ENCODE measurements at regions not wholly inside any gene's neighbourhood (a gene's known extent, or its start where the extent isn't known, plus 50 kb on each side); places are given as distances from the start of the nearest gene placed in this dataset.

DNA sequence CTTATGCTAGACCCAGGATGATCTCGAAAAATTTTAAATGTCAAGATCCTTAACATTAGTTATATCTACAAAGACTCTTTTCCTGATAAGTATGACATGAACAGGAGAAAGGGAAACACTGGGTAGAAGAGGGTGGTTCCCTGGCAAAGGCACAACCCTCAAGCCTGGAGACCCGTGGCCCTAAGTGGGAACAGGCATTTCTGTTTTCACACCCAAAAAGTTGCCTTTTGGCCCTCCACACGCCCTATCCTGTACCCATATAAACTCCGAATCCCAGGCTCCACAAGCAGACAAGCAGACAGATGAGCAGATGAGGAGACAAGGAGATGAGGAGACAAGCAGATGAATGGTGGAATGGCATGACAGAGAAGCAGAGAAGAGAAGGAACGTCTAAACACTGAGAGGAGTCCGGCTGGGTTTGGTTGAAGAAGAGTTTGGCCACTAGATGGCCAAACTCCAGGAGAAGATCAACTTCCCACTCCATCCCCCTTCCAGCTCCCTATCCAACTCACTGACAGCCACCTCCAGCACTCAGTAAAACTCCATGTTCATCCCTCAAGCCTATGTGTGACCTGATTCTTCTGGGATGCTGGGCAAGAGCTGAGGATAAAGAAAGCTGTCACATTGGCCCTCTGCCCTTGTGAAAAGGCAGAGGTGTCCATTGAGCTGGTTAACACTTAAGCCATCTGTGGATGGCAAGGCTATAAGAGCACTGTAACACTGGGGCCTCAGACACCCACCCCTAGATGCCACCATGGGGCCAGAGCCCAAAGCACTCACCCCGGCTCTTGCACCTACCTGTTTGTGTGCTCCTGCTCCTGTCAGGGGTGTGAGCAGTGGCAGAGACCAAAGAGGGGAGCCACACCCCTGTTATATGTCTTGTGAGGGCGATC is 139.6 kb upstream of the FAM20A start:
- DNase-seq, result no peak

DNA sequence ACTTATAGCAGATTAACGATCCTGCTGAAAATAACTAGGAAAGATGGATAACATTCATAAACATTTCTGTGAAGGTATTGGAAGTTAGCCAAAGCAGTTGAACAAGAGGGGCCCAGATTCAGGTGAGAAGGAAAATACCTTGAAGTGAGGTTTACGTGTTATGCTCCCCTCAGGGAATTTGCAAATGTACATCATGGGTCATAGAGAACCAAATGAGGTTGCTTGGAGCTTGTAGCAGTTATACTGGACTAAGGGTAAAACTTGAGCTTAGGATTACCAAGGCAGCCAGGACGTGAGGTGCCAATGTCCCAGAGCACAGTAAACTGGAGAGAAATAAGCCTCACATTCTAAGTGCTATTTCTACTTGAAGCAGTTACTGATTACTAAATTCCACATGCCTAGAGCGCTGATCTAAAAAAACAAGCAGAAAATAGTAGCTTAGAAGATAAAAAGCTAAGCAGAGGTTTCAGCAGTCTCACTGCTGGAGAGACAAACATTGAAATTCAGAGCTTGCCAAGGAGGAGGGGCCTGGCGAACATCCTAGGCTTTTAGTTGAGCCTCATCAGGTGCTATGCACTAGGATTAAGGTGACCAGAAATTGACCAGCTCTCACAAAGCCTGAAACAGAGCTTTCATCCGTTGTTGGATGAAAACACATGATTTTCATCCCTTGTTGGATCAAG is 136.7 kb upstream of the FAM20A start:
- no peak for DNase-seq

DNA sequence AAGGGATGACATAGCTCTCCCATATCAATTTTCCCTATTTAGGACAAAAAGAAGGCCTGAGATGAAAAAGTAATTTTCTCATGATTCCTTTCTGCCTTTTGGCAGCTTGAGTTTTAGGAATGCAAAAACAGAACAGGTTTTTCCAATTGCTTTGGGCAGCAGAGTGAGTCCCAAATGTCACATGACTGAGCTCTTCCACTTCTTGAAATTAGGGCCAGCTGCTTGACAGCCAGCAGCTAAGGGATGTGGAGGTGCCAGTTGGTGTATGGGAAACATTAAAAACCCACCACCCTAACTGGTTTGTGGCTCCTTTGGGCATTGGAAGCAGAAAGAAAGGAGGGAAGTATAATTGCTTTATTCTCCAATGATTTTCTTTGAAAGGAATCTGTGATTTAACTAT is 133.8 kb upstream of the FAM20A start:
- no peak for DNase-seq

DNA sequence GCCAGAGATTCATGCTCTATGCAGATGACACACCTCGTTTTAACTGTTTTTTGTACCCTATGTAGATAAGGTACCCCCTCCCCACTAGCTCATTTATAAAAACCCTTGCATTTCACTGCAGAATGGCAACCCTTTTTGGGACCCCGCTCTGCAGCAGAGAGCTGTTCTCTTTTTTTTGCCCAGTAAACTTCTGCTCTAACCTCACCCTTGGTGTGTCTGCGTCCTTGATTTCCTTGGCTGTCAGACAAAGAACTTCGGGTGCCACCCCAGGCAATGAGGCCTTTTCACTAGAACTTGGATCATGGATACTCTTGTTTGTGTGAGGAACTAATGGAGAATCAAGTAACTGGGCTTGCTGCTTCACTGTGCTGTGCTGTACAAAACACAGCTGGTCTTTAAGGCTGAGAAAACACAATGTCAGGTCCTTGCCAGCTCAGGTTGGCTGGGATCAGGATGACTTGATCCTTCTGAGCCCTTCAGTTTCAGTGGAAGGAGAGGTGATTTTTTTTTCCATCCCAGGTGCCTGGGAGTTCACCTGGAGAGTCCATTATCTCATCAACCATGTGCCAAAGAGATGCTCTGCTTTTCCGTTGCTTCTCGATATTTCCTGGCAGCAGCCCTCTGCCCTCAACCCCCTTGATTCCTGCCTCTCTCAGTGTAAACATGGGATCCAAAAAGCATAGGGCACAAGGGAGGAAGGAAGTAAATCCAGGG is 133.2 kb upstream of the FAM20A start:
- no peak for DNase-seq

- no peak for DNase-seq
Observed at GRCh38 chr17:68733241-68734176, 132.3 kb upstream of the FAM20A start.

- DNase-seq, result no peak
Observed at GRCh38 chr17:68732301-68732749, 131.2 kb upstream of the FAM20A start.

- no peak for DNase-seq
Observed at GRCh38 chr17:68731465-68731864, 130.3 kb upstream of the FAM20A start.

DNA sequence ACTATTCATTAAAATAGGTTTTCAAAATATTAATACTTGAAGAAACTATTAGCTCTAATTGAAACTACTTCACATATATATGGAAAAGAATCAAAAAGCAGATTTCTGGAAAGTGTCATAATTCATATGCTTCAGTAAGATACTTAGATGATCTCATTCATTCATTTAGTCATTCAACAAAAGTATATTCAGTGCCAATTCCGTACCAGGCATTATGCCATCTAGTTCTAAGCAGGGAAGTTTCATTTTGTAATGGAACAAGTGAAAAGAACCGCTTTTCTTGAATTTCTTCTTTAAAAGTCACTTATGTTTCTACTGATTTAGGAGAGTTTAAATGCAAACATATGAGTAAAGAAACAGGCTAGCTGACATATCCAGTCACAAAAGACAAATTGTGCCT is 118.3 kb upstream of the FAM20A start:
- no peak for DNase-seq

DNA sequence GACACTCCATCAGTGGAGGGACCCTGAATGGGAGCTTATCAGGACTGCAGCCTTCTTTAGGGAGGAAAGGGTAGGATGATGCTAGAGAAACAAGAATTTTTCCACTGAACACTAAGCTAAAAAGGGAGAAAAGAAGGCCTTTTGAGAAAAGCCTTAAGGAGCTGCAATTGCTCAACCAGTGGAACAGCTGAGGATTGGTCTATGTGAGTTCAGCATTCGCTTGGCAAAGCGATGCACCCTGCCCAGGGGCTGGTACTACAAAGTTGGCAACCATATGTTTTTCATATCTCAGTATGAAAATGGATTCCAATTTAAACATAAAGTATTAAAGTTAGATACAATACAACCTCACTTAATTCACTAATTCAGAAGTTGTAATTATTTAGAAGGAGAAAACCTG is 117.8 kb upstream of the FAM20A start:
- DNase-seq, result no peak

DNA sequence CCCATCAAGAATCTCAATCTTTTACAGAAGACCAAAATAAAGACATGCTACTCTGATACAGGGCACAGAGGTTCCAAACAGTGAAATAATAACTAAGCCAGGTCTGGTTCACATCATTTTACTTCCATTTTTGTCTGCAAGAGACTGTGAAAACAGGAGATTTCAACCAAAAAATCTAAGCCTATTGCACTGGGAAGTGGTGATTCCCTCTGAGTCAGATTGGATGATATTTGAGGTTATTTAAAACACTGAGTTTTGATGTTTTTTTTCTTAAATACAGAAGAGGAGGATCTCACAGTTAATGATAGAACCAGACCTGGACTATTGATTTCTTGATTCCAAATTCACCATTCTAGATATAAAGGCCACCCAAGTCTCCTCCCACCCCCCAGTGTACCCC is 117.3 kb upstream of the FAM20A start:
- no peak for DNase-seq

GRCh38 chr17:68714676-68715075 is 113.5 kb upstream of the FAM20A start:
- DNase-seq, result no peak

- DNase-seq, result no peak
Observed at GRCh38 chr17:68711858-68712257, 110.7 kb upstream of the FAM20A start.

GRCh38 chr17:68710976-68711375 is 109.8 kb upstream of the FAM20A start:
- no peak for DNase-seq

- DNase-seq, result no peak
Observed at GRCh38 chr17:68710035-68710780, 109.0 kb upstream of the FAM20A start.

DNA sequence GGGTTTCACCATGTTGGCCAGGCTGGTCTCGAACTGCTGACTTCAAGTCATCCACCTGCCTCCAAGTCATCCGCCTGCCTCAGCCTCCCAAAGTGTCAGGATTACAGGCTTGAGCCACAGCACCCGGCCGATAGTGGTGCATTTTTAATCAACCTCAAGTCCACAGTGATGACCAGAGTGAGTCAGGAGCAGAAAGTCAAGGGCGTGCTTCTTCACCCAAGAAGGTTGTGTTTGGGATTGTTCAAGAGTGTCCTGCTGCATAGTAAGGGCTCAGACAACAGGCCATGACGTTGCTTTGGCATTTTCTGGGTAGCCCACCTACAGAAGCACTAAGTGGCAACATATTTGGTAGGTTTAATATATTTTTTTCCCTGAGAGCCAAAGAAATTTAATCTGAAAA is 108.3 kb upstream of the FAM20A start:
- no peak for DNase-seq

DNA sequence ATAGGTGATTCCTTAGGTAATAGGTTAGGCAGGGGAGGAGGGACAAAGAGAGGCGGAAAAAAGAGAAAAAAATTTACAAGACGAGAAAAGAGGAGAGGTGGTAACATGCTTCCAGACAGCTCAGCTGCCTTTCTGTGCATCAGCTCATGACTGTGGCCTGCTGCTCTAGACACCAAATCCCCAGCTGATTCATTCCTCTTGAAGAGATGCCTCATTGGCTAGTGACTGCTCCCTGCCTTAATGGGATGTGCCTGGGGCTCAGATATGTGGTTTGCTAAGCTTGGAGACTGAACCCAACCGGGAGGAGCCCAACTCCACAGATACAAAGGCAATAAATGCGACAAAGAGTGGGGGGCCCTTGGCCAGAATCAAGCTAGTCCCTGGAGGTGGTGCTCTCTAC is 105.9 kb upstream of the FAM20A start:
- DNase-seq, result no peak

GRCh38 chr17:68706356-68706920 is 105.3 kb upstream of the FAM20A start:
- no peak for DNase-seq

DNA sequence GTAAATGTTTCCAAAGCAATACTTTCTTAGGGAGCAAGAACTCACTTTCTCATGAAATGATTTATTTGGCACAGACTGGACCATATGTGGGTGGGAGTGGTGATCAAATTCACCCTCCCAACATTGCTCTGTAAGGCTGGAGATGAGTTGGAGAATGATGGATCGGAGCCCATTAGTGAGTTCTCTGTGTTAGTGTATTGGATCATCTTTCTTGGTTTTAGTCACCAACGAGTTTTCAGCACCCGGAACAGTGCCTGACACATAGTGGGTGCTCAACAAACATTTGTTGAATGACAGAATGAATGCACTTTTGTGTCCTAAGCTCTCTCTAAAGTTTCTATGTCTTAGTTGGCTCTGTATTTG is 104.5 kb upstream of the FAM20A start:
- DNase-seq, result no peak

DNA sequence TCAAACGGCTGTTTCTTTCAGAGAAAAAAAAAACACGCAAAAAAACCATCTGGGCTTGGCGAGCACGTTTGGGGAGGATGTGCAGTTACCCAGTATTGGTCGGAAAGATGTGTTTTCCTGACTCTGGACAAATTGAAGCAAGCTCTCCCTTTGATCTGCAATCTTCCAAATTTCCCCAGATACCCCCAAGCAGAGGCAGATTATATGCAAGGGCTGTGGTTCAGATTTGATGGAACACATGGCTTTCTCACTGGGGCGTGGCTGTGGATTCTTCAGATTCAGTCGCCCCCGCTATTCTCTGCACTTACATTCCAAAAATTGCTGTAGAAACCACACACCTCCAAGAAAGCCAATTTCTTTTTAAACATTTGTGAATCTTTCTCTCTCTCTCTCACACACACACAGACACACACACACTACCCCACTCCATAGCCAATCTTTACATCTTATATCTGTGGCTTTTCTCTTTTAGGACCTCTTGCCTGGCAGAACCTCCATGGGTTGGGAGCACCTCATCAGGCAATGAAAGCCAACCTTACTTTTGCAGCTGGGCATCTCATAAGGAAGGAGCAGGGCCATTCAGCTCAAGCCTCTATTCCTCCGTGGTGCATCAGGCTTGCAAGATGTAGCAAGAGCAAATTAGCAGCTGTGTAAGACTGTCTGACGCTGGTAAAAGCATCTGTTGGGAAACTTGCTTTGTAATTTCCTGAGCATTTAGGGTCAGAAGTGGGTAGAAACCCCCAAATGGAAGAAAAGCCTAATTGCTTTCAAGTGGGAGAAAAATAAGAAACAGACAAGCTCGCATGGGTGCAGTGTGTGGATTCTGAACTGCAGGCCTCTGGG is 103.9 kb upstream of the FAM20A start:
- no peak for DNase-seq

DNA sequence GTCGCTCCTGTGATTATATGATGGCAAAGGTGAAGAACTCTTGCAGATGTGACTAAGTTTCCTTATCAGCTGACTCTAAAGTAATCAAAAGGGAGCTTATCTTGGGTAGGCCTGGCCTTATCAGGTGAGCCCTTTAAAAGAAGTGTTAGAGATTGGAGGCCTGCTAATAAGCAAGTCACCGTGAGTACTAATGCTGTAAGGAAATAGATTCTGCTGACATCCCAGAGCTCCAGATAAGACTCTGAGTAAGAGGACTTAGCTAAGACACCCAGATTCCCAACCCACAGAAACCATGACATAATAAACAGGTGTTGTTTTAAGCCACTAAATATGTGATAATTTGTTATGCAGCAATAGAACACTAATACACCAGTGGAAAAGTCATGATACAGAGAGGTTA is 99.9 kb upstream of the FAM20A start:
- no peak for DNase-seq

- DNase-seq, result no peak
Observed at GRCh38 chr17:68700421-68700820, 99.3 kb upstream of the FAM20A start.
